ENCODE measurements at regions not wholly inside any gene's neighbourhood (a gene's known extent, or its start where the extent isn't known, plus 50 kb on each side); places are given as distances from the start of the nearest gene placed in this dataset.

GRCh38 chr14:44353805-44354204, 153.3 kb downstream of the FSCB start:
- no peak for TF ChIP-seq CTCF (conservative IDR thresholded peaks at IDR 0.05; ENCODE audit: low read depth in 2 of 2)
- no peak for TF ChIP-seq ZNF331 (CRISPR knock-in tag; IDR thresholded peaks at IDR 0.05; ENCODE audit: low read depth)
- no peak for TF ChIP-seq EZH2 (IDR thresholded peaks at IDR 0.05; ENCODE audit: low read depth, unreplicated experiment)
- TF ChIP-seq REST (IDR thresholded peaks at IDR 0.05; ENCODE audit: unreplicated experiment) = no peak

Data from GM23338 (cell line).